Fibroblast of peridontal ligament (primary cell): ENCODE measurements at regions not wholly inside any gene's neighbourhood (a gene's known extent, or its start where the extent isn't known, plus 50 kb on each side); places are given as distances from the start of the nearest gene placed in this dataset.
"Not testable (repeated sequence)": the region's sequence is repeated elsewhere in the genome, so short reads cannot be mapped to it uniquely, and the experiment has no call there.

Source experiments
- DNase-seq: peaks from one replicate; pipeline ENCODE4 v3.0.0-alpha.2; 2010; ENCODE audit errors: extremely low read depth

DNA sequence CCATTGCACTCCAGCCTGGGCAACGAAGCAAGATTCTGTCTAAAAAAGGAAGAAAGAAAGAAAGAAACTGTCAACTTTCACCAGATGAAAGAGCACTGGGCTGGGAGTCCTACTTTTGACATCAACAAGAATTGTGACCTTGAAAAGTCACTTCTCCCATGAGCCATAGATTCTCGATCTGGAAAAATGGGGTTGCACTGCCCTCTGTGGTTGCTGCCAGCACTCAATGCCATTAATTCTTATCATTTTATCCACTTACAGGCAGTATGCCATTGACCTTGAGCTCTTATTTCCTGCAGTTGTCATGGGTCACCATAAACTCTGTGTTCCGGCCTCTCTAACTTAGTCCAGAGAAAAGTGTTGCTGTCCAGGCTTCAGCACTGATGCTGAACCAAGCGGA lies 137.2 kb downstream of the NOC3L start:
- DNase-seq = no peak

- no peak for DNase-seq
Measured at GRCh38 chr10:94230134-94230785, 132.5 kb downstream of the NOC3L start.

GRCh38 chr10:94232711-94233383 lies 129.9 kb downstream of the NOC3L start:
- DNase-seq = no peak

GRCh38 chr10:94235461-94235860 lies 127.3 kb downstream of the NOC3L start:
- DNase-seq = no peak

- DNase-seq = no peak
Measured at GRCh38 chr10:94238006-94238617, 124.6 kb downstream of the NOC3L start.

DNA sequence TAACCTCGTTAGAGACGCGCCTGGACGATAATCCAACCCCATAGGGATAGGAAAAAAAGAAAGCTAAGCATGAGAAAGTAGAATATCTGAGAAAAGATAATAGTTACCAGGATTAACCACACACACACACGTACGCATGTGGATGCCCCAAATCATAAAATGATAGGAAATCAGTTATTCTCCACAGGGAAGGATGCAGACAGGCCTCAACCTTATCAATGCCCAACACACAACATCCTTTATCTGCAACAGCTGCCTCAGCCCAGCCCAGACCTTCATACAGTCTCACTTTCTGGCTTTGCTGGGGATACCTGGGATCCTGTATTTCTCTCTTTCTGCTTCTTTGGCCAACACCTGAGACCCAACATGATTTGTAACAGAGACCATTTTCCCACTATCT lies 123.0 kb downstream of the NOC3L start:
- DNase-seq = no peak

DNA sequence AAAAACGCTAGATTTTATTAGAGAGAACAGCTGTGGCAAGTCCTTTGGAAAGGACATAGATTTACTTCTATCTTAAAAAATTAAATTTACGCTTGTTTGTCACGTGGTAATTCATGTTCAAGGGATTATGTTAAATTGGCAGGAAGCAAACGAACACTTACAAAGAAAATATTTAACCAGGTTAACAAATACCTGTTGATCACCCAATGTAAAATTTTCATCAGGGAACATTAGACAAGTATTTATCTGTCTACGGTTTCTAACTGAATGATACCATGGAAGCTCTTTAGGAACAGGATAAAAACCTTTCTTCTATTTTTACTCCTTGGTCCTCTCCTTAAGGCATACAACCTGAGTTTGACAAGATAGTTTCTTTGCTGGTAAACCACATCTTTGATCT lies 122.2 kb downstream of the NOC3L start:
- DNase-seq = no peak

DNA sequence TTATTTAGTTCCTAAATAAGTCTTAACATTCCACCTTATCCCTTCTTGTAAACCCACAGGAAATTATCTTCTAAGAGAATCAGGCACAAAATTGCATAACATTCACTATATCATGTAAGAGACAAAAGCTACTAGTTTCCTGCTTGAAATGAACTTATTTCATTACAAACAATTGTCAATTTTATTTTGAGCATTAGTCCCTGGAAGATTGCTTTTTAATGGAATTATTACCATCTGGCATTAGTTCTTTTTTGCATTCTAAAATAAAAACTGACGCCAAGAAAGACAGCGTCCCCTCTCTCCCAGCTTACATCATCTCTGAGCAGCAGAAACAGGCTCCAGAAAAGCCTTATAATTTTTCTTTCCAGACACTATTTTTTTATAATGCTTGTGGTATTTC lies 121.8 kb downstream of the NOC3L start:
- DNase-seq = no peak

GRCh38 chr10:94251098-94251497 lies 111.6 kb downstream of the NOC3L start:
- DNase-seq = no peak

- no peak for DNase-seq
Measured at GRCh38 chr10:94251568-94251967, 111.2 kb downstream of the NOC3L start.

DNA sequence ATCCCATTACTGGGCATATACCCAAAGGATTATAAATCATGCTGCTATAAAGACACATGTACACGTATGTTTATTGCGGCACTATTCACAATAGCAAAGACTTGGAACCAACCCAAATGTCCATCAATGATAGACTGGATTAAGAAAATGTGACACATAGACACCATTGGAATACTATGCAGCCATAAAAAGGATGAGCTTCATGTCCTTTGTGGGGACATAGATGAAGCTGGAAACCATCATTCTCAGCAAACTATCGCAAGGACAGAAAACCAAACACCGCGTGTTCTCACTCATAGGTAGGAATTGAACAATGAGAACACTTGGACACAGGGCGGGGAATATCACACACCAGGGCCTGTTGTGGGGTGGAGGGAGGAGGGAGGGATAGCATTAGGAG lies 105.3 kb downstream of the NOC3L start:
- DNase-seq = not testable (repeated sequence)

GRCh38 chr10:94260455-94260854 lies 102.3 kb downstream of the NOC3L start:
- no peak for DNase-seq

GRCh38 chr10:94264085-94264484 lies 98.7 kb downstream of the NOC3L start:
- DNase-seq = no peak

- peak; percentile 21 for DNase-seq
Measured at GRCh38 chr10:94266091-94266490, 96.6 kb downstream of the NOC3L start.

DNA sequence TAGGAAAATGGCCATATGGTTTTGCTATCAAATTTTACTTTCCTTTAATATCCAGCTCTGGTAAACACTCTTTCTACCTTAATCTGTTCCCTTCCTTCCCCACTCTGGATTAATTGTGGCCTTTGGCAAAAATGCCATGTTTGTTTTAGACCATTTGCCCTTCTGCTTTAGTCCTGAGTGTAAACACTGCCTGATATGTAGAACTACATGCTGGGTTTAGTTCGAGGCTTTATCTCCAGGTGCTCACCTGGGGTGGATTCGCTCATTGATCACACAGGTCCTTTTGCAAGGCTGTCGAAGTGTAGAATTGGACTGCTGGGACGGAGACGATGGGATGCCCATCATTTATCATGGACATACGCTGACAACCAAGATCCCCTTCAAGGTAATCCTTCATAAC lies 94.1 kb downstream of the NOC3L start:
- no peak for DNase-seq

DNA sequence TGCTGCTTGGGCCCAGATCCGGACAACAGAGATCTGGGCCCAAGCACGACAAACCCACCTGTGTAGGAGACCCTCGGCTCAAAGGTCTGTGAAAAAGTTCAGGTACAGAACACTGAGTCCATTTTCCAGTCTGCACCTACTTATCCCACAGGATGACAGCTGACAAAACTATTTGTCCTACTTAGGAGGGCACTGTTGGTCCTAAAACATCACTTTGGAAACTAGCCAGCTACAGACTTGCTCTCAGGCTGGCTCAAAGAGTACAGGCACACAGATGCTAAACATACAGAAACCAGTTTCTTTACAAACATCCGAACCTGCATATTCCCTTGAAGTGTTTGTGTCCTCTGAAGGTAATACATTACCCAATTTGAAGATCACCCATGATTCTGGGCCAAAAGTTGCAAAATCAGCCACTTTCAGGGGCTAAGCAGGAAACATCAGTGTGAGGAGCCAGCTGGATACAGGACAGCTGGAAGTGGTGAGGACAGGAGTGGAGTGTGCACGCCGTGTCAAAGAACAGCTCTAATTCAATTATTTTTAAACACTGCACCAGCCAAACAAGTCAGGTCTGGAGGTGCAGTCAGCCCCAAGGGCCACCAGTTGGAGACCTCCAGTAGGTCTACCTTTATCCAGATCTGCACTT lies 88.5 kb downstream of the NOC3L start:
- peak; percentile 21 for DNase-seq

DNA sequence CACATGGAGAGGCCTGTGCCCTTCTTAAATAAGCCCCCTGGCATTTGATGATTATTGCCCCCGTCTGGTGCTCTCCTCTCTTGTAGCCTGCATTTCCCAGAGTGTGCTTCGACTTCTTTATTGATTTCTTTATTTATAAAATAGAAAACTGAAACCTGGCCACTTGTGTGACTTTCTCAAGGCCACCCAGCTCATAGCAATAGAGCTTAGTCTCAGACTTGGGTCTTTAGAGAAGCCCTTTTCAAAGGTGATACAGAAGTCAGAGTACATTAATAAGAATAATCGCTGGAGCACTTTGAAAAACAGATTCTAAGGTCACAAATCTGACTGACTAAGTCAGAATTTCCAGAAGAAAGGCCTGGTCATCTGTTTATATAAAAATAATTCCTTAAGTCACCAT lies 86.6 kb downstream of the NOC3L start:
- DNase-seq = no peak

GRCh38 chr10:94277450-94277849 lies 85.3 kb downstream of the NOC3L start:
- DNase-seq = no peak

DNA sequence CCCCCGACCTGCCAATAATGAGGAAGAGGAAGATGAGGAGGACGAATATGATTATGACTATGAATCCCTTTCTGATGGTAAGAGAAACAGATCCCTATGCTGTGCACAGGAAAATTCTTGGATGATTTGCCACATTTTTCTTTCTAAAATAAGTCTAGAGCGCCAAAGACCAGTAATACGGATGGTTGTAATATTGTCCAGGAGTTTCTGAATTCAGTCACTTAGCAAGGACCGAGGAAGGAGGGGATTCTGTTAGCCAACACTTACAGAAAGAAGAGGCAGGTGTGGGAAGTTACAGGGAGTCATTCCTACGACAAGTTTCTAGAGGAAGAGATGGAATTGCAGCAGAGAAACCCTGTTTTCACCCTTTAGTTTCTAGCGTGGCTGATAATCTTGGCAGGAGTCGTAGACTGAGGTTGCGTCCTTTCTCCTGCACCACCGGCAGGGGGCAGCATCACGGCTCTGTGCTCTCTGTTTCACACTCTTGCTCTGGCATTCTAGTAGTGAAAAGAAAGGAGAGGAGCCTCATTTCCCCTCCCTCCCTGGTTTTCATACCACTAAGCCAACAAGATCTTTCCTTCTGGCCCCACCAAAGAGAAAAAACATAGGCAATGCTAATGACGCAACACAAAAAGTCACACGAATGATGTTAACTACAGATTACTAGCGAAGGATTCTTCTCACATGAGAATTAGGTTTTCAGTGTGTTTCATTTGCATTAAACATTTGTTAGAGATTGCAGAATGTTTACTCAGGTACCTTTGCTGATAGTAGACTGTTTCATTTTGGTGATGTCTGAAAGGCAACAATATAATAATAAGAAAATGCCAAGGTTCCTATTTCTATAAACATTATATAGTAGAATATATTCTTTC lies 82.7 kb downstream of the NOC3L start:
- DNase-seq = peak; percentile 59

DNA sequence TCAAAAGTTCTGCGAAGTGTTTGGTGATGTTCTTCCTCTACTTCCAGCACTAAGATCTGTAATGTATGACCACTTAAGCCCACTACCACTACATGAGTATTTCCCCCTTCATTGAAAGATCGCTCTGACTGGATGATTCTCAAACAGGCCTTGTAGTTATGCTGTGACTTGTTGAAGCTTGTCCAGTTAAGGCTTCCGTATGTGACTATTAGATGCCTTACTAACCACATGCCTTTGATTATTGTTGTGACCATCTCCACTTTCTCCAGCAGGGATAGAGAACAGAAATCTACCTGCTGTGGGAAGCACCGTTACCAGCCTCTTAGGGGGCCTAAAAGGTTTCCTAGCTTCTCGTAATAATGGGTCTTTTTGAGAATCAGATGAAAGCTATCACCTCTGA lies 81.1 kb downstream of the NOC3L start:
- no peak for DNase-seq

- no peak for DNase-seq
Measured at GRCh38 chr10:94282369-94282768, 80.4 kb downstream of the NOC3L start.
